B cell (primary cell): ENCODE measurements at regions not wholly inside any gene's neighbourhood (a gene's known extent, or its start where the extent isn't known, plus 50 kb on each side); places are given as distances from the start of the nearest gene placed in this dataset.

Source experiments
- ATAC-seq: fragments of 200-7000 bp; cut with Tn5 transposase; one replicate; pipeline ENCODE4 v1.10.0; 2021; ENCODE audit warnings: low read depth, mild to moderate bottlenecking, moderate number of reproducible peaks, moderate library complexity
- CTCF ChIA-PET: fragments of 350-600 bp; sonication (Branson Sonifier 250); formaldehyde crosslinking; loops from one replicate; lab custom pipeline; 2021; ENCODE audit warnings: antibody characterized with exemption, inconsistent platforms; lab: Charles Lee
- POLR2A ChIA-PET: fragments of 350-600 bp; sonication (Branson Sonifier 250); formaldehyde crosslinking; loops from one replicate; lab custom pipeline; 2021; ENCODE audit warnings: antibody characterized with exemption; lab: Charles Lee
- DNase-seq: peaks from one replicate; pipeline ENCODE4 v3.0.0; 2013
- H2AFZ ChIP-seq: 2 replicates; pipeline ENCODE4 v1.6.1; 2012; ENCODE audit warnings: mild to moderate bottlenecking, low read depth, low read length; ENCODE audit not compliant: insufficient read depth, poor library complexity, severe bottlenecking
- H3K27ac ChIP-seq, 2 donors: 1 replicate in 1 of 2; 2 replicates in 1 of 2; pipeline ENCODE4 v1.5.1; 2012 to 2013; ENCODE audit warnings: low read length in 2 of 2, mild to moderate bottlenecking in 2 of 2, moderate library complexity in 1 of 2
- H3K27me3 ChIP-seq, 4 experiments: fragments of 200-600 bp in 1 of 4; sonication (generic) in 1 of 4; replicated peaks in 1 of 4; 1 replicate in 2 of 4; 2 replicates in 2 of 4; pipeline versions ENCODE4 v1.6.1 to v1.7.0; 2013 to 2016; ENCODE audit warnings: low read length in 3 of 4, mild to moderate bottlenecking in 2 of 4, mixed read lengths in 1 of 4, moderate library complexity in 1 of 4; ENCODE audit not compliant: insufficient read depth in 4 of 4, control insufficient read depth in 3 of 4; ENCODE audit errors: control extremely low read depth in 1 of 4
- H3K36me3 ChIP-seq, 2 experiments: replicated peaks in 1 of 2; 1 replicate in 1 of 2; 2 replicates in 1 of 2; pipeline versions ENCODE4 v1.6.1 to v1.7.1; 2013; ENCODE audit warnings: low read length in 1 of 2; ENCODE audit not compliant: insufficient read depth in 2 of 2, control insufficient read depth in 1 of 2; ENCODE audit errors: control extremely low read depth in 1 of 2, extremely low read depth in 1 of 2
- H3K4me1 ChIP-seq, 2 donors: fragments of 200-600 bp in 1 of 2; sonication (generic) in 1 of 2; 1 replicate in 1 of 2; 2 replicates in 1 of 2; pipeline versions ENCODE4 v1.5.1 to v1.6.1; 2013 to 2017; ENCODE audit warnings: low read length in 2 of 2; ENCODE audit not compliant: control insufficient read depth in 2 of 2, insufficient read depth in 2 of 2
- H3K4me2 ChIP-seq: replicated peaks from 2 replicates; pipeline ENCODE3; 2012; ENCODE audit warnings: mild to moderate bottlenecking, low read depth, low read length; ENCODE audit not compliant: poor library complexity, severe bottlenecking
- H3K4me3 ChIP-seq, 5 experiments: fragments of 200-600 bp in 1 of 5; sonication (generic) in 1 of 5; 1 replicate in 3 of 5; 2 replicates in 2 of 5; pipeline versions ENCODE4 v1.5.1 to v1.7.0; 2011 to 2016; ENCODE audit warnings: low read length in 4 of 5, mild to moderate bottlenecking in 4 of 5, low read depth in 2 of 5, control low read depth in 1 of 5, moderate library complexity in 1 of 5; ENCODE audit not compliant: insufficient read depth in 1 of 5; ENCODE audit errors: control extremely low read depth in 1 of 5, extremely low read depth in 1 of 5
- H3K79me2 ChIP-seq: fragments of 200-600 bp; sonication (generic); one replicate; pipeline ENCODE4 v1.6.0; 2016; ENCODE audit warnings: low read length; ENCODE audit not compliant: control insufficient read depth, insufficient read depth
- H3K9ac ChIP-seq: fragments of 200-600 bp; sonication (generic); 2 replicates; pipeline ENCODE4 v1.6.1; 2017; ENCODE audit warnings: mild to moderate bottlenecking, low read length, moderate library complexity
- H3K9me3 ChIP-seq, 3 donors: one replicate each; pipeline versions ENCODE4 v1.6.1 to v1.7.1; 2013; ENCODE audit warnings: low read length in 2 of 3; ENCODE audit not compliant: control insufficient read depth in 2 of 3, insufficient read depth in 1 of 3; ENCODE audit errors: control extremely low read depth in 1 of 3
- H4K20me1 ChIP-seq: 2 replicates; pipeline ENCODE4 v1.6.0; 2012; ENCODE audit warnings: mild to moderate bottlenecking, low read length; ENCODE audit not compliant: insufficient read depth, control insufficient read depth, poor library complexity, severe bottlenecking
- H3K27ac Mint-ChIP-seq: one replicate; pipeline ENCODE4 v1.8.0; 2021; ENCODE audit warnings: mixed read lengths
- H3K27me3 Mint-ChIP-seq: one replicate; pipeline ENCODE4 v1.8.0; 2021; ENCODE audit warnings: mixed read lengths
- H3K4me1 Mint-ChIP-seq: one replicate; pipeline ENCODE4 v1.8.0; 2021; ENCODE audit warnings: mixed read lengths
- H3K4me3 Mint-ChIP-seq: one replicate; pipeline ENCODE4 v1.8.0; 2021; ENCODE audit warnings: mixed read lengths
- H3K9me3 Mint-ChIP-seq: one replicate; pipeline ENCODE4 v1.8.0; 2022; ENCODE audit warnings: mixed read lengths; ENCODE audit not compliant: insufficient read depth
- CTCF ChIP-seq: fragments of 200-600 bp; IDR thresholded peaks from one replicate; pipeline ENCODE4 v1.8.0; 2022; ENCODE audit warnings: antibody characterized with exemption, mild to moderate bottlenecking
- EZH2 ChIP-seq: IDR thresholded peaks from 2 replicates; pipeline ENCODE4 v1.6.1; 2012; ENCODE audit warnings: borderline replicate concordance, low read depth, mild to moderate bottlenecking, moderate library complexity, low read length; ENCODE audit not compliant: insufficient read depth, poor library complexity, severe bottlenecking
- WGBS: methylation state at CpG from one replicate; pipeline ENCODE4 v1.1.5; 2013; ENCODE audit warnings: missing lambda C conversion rate; ENCODE audit not compliant: insufficient coverage; 5-methylcytosine and 5-hydroxymethylcytosine counted together
- intact Hi-C: fragments of 100-400 bp; cut with micrococcal nuclease; formaldehyde crosslinking; loops from one replicate; pipeline ENCODE4 v1.10.0; 2022

DNA sequence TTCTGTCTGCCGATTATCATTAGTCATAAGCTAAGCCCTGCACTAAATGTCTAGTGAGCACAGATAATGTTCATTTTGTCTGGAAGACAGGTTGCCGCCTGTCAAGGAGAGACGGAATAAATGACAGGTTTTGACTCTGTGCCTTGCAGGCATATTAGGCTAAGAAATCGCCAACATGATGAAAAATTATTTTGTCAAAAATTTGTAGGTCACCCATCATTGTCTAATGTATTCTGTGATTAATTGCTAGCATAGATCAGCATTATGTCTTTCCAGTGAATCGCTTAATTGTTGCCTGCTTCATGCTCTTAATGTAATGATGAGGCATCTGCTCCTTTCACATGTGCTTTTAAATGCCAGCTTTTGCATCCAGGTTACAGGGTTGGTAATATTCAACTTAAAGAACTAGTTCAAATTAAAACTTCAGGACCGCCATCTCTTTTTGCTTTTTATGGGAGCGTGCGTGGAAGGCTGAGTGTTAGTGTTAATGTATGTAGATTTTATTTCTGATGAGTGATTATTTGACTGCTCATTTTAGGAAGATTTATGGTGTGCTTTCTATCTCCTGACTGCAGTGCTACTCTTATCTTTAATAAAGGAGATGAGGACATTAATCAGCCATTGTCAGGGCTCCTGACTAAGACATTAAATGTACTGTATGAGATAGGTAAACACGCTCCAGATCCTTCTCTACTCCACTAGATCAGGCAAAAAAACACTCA, 120.8 kb upstream of the MEIS2 start:
- WGBS, result 91% methylated on average over 3 of the region's 9 CpGs
- Histone ChIP-seq H3K27ac (no peak overlapping the region), H3K4me1 (no peaks in the 10 kb centered on the region), H3K4me3 (no peak overlapping the region), H3K4me2 (no peak overlapping the region), H3K79me2 (no peaks in the 10 kb centered on the region), H2AFZ (no peak overlapping the region), H3K27me3 (no peaks in the 10 kb centered on the region), H3K9me3 (no peaks in the 10 kb centered on the region), H3K9ac (no peak overlapping the region), H3K36me3 (no peaks in the 10 kb centered on the region), H4K20me1 (no peaks in the 10 kb centered on the region)
- Mint-ChIP-seq H3K9me3 (peaks cover 3% of the 10 kb centered on the region), H3K27me3 (no peaks in the 10 kb centered on the region), H3K4me3 (no peak overlapping the region), H3K27ac (no peak overlapping the region), H3K4me1 (no peaks in the 10 kb centered on the region)
- CTCF ChIA-PET, result no interaction called here
- POLR2A ChIA-PET, result no interaction called here
- no peak for ATAC-seq
- intact Hi-C loops, result no loop called here
- TF ChIP-seq EZH2, result no peak
- no peak for TF ChIP-seq CTCF
- DNase-seq, result no peak

DNA sequence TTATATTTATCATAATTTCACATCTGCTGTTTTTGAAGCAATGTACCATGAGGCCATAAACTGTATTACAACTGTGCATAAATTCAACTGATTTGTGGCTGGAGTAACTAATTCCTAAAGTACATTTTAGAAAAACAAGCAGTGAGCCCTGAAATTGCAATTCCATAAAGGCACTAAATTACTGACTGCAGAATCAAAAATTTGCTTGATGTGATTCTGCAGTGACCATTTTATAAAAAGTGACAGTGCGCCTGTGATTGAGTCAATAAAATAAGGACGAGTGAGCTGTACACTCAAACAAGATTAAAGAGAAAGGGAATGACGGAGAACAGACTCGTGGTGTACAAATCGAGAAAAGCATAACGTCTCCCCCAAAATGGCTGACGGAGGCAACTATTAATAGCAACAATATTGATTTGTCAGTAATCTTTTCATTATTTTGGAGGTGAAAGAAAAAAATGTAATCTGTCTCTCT, 121.4 kb upstream of the MEIS2 start:
- Histone ChIP-seq H3K4me1 (no peaks in the 10 kb centered on the region), H3K9me3 (no peaks in the 10 kb centered on the region), H3K79me2 (no peaks in the 10 kb centered on the region), H2AFZ (no peak overlapping the region), H4K20me1 (no peaks in the 10 kb centered on the region), H3K27ac (no peak overlapping the region), H3K9ac (no peak overlapping the region), H3K27me3 (no peaks in the 10 kb centered on the region), H3K4me3 (no peak overlapping the region), H3K4me2 (no peak overlapping the region), H3K36me3 (no peaks in the 10 kb centered on the region)
- ChIA-PET CTCF (no interaction called here), POLR2A (no interaction called here)
- Mint-ChIP-seq H3K4me3 (no peak overlapping the region), H3K27me3 (no peaks in the 10 kb centered on the region), H3K9me3 (peaks cover 3% of the 10 kb centered on the region), H3K4me1 (no peaks in the 10 kb centered on the region), H3K27ac (no peak overlapping the region)
- DNase-seq, result no peak
- WGBS, result 100% methylated on average over 1 of the region's 7 CpGs
- intact Hi-C loops, result no loop called here
- TF ChIP-seq CTCF, result no peak
- no peak for TF ChIP-seq EZH2
- ATAC-seq, result no peak
